WTC11 (cell line): ENCODE measurements at regions not wholly inside any gene's neighbourhood (a gene's known extent, or its start where the extent isn't known, plus 50 kb on each side); places are given as distances from the start of the nearest gene placed in this dataset.

Experiments
- ATAC-seq: fragments of 200-7000 bp; cut with Tn5 transposase; 2 replicates; pipeline ENCODE4 v1.10.0; 2021; ENCODE audit warnings: mild to moderate bottlenecking, moderate library complexity
- CTCF ChIA-PET: fragments of 300-600 bp; sonication (Branson Sonifier 250); formaldehyde crosslinking; loops from one replicate; lab custom pipeline; 2021; ENCODE audit warnings: antibody characterized with exemption; lab: Charles Lee
- POLR2A ChIA-PET: fragments of 350-600 bp; sonication (Branson Sonifier 250); formaldehyde crosslinking; loops from one replicate; lab custom pipeline; 2021; ENCODE audit warnings: antibody characterized with exemption; lab: Charles Lee
- DNase-seq: peaks from one replicate; pipeline ENCODE4 v3.0.0; 2021; ENCODE audit warnings: low spot score
- H3K27ac Mint-ChIP-seq: 2 replicates; pipeline ENCODE4 v1.8.0; 2021; ENCODE audit warnings: mixed read lengths
- H3K27me3 Mint-ChIP-seq: 2 replicates; pipeline ENCODE4 v1.8.0; 2021; ENCODE audit warnings: low read depth, mild to moderate bottlenecking, moderate library complexity, mixed read lengths
- H3K36me3 Mint-ChIP-seq: 2 replicates; pipeline ENCODE4 v1.8.0; 2021; ENCODE audit warnings: mixed read lengths
- H3K4me1 Mint-ChIP-seq: 2 replicates; pipeline ENCODE4 v1.8.0; 2022; ENCODE audit warnings: mixed read lengths
- H3K4me3 Mint-ChIP-seq: 2 replicates; pipeline ENCODE4 v1.8.0; 2021; ENCODE audit warnings: mild to moderate bottlenecking, moderate library complexity, mixed read lengths
- H3K9me3 Mint-ChIP-seq: 2 replicates; pipeline ENCODE4 v1.8.0; 2021; ENCODE audit warnings: mixed read lengths
- ATF3 ChIP-seq: sonication (generic); formaldehyde crosslinking; conservative IDR thresholded peaks from 2 replicates; pipeline ENCODE4 v1.8.1; 2022; ENCODE audit warnings: mild to moderate bottlenecking, missing genetic modification reagents
- E2F1 ChIP-seq: sonication (generic); formaldehyde crosslinking; IDR thresholded peaks from 2 replicates; pipeline ENCODE4 v1.8.0; 2022; ENCODE audit warnings: mild to moderate bottlenecking, missing genetic modification reagents
- E2F4 ChIP-seq: sonication (generic); formaldehyde crosslinking; IDR thresholded peaks from 2 replicates; pipeline ENCODE4 v1.8.1; 2022; ENCODE audit warnings: low read depth, mild to moderate bottlenecking, moderate library complexity, missing genetic modification reagents, borderline replicate concordance
- E2F5 ChIP-seq: sonication (generic); formaldehyde crosslinking; IDR thresholded peaks from 2 replicates; pipeline ENCODE4 v1.8.1; 2022; ENCODE audit warnings: mild to moderate bottlenecking, moderate library complexity, missing genetic modification reagents
- ESRRA ChIP-seq: sonication (generic); formaldehyde crosslinking; IDR thresholded peaks from 2 replicates; pipeline ENCODE4 v1.8.1; 2022; ENCODE audit warnings: mild to moderate bottlenecking, missing genetic modification reagents, borderline replicate concordance
- FOXK1 ChIP-seq: sonication (generic); formaldehyde crosslinking; IDR thresholded peaks from 2 replicates; pipeline ENCODE4 v1.8.0; 2022; ENCODE audit warnings: mild to moderate bottlenecking, moderate library complexity, missing genetic modification reagents
- FOXP4 ChIP-seq: sonication (generic); formaldehyde crosslinking; IDR thresholded peaks from 2 replicates; pipeline ENCODE4 v1.8.0; 2022; ENCODE audit warnings: mild to moderate bottlenecking, missing genetic modification reagents
- GABPB1 ChIP-seq: sonication (generic); formaldehyde crosslinking; IDR thresholded peaks from 2 replicates; pipeline ENCODE4 v1.8.1; 2023; ENCODE audit warnings: mild to moderate bottlenecking, missing genetic modification reagents
- RORB ChIP-seq: fragments of 250-450 bp; sonication (Bioruptor Pico); IDR thresholded peaks from 2 replicates; pipeline ENCODE4 v1.9.0; 2021; ENCODE audit warnings: mild to moderate bottlenecking
- SOX15 ChIP-seq: fragments of 250-450 bp; sonication (Bioruptor Pico); IDR thresholded peaks from 2 replicates; pipeline ENCODE4 v1.9.0; 2021; ENCODE audit warnings: mild to moderate bottlenecking
- TP53 ChIP-seq: sonication (generic); formaldehyde crosslinking; IDR thresholded peaks from 2 replicates; pipeline ENCODE4 v1.8.1; 2023; ENCODE audit warnings: mild to moderate bottlenecking, missing genetic modification reagents
- ZNF138 ChIP-seq: sonication (generic); formaldehyde crosslinking; conservative IDR thresholded peaks from 2 replicates; pipeline ENCODE4 v1.8.1; 2022; ENCODE audit warnings: mild to moderate bottlenecking, moderate library complexity, missing genetic modification reagents
- ZNF263 ChIP-seq: sonication (generic); formaldehyde crosslinking; IDR thresholded peaks from 2 replicates; pipeline ENCODE4 v1.8.1; 2022; ENCODE audit warnings: low read depth, mild to moderate bottlenecking, moderate library complexity, missing genetic modification reagents
- ZNF416 ChIP-seq: fragments of 250-450 bp; sonication (Bioruptor Pico); IDR thresholded peaks from 2 replicates; pipeline ENCODE4 v1.9.0; 2021; ENCODE audit warnings: mild to moderate bottlenecking, inconsistent platforms
- ZNF425 ChIP-seq: fragments of 250-450 bp; sonication (Bioruptor Pico); conservative IDR thresholded peaks from 2 replicates; pipeline ENCODE4 v1.9.0; 2021; ENCODE audit warnings: mild to moderate bottlenecking
- ZNF532 ChIP-seq: fragments of 250-450 bp; sonication (Bioruptor Pico); IDR thresholded peaks from 2 replicates; pipeline ENCODE4 v1.9.0; 2021; ENCODE audit warnings: mild to moderate bottlenecking, borderline replicate concordance

- TF ChIP-seq ZNF532: no peak
- no peak for TF ChIP-seq RORB (CRISPR knock-in tag)
- no peak for TF ChIP-seq ZNF425
- TF ChIP-seq FOXK1 (CRISPR knock-in tag): no peak
- no peak for TF ChIP-seq FOXP4 (CRISPR knock-in tag)
- TF ChIP-seq E2F5: no peak
These were observed 97.9 kb downstream of the CPN2 start (continued) for GRCh38 chr3:194253270-194253669.

- CTCF ChIA-PET: no interaction called here
- Mint-ChIP-seq H3K36me3 (peaks cover 11% of the 10 kb centered on the region), H3K4me1 (peaks cover 18% of the 10 kb centered on the region), H3K9me3 (peaks cover 14% of the 10 kb centered on the region), H3K4me3 (no peak overlapping the region), H3K27ac (no peak overlapping the region), H3K27me3 (peaks cover 3% of the 10 kb centered on the region; the same call in 1 of the 2 replicates)
- POLR2A ChIA-PET: interaction anchor here (0.6 kb wide), 1 partner anchor 972 kb away, joined by 4 read pairs; no protein-coding TSS in a partner anchor
- ATAC-seq: no peak
- DNase-seq: no peak
- no peak for TF ChIP-seq ESRRA (CRISPR knock-in tag)
- TF ChIP-seq ZNF263 (CRISPR knock-in tag): no peak
- no peak for TF ChIP-seq ZNF416
- TF ChIP-seq E2F5: no peak
- TF ChIP-seq SOX15: no peak
- no peak for TF ChIP-seq TP53 (CRISPR knock-in tag)
- no peak for TF ChIP-seq E2F4 (CRISPR knock-in tag)
- TF ChIP-seq ZNF138 (CRISPR knock-in tag): no peak
- TF ChIP-seq ATF3 (CRISPR knock-in tag): no peak
- no peak for TF ChIP-seq E2F1
- TF ChIP-seq GABPB1: no peak
These were observed 97.1 kb downstream of the CPN2 start for GRCh38 chr3:194254040-194254439.
